Neuronal stem cell (in vitro differentiated cells): ENCODE measurements at regions not wholly inside any gene's neighbourhood (a gene's known extent, or its start where the extent isn't known, plus 50 kb on each side); places are given as distances from the start of the nearest gene placed in this dataset.

Experiments
- DNase-seq: peaks from one replicate; pipeline ENCODE4 v3.0.0-alpha.2; 2013; ENCODE audit warnings: low spot score
- H2AFZ ChIP-seq: one replicate; pipeline ENCODE4 v1.6.1; 2013; ENCODE audit warnings: mild to moderate bottlenecking, low read length, inconsistent platforms
- H2AK5ac ChIP-seq: 2 replicates; pipeline ENCODE4 v1.6.1; 2013; ENCODE audit warnings: low read depth, mild to moderate bottlenecking, inconsistent platforms, low read length, moderate library complexity, mixed read lengths
- H2BK120ac ChIP-seq: 2 replicates; pipeline ENCODE4 v1.6.1; 2013; ENCODE audit warnings: low read depth, mild to moderate bottlenecking, inconsistent platforms, low read length, moderate library complexity, mixed read lengths
- H2BK12ac ChIP-seq: one replicate; pipeline ENCODE4 v1.6.1; 2013; ENCODE audit warnings: low read length, inconsistent platforms
- H2BK15ac ChIP-seq: 2 replicates; pipeline ENCODE4 v1.6.1; 2013; ENCODE audit warnings: mild to moderate bottlenecking, low read length, inconsistent platforms, mixed read lengths
- H2BK5ac ChIP-seq: one replicate; pipeline ENCODE4 v1.6.1; 2013; ENCODE audit warnings: inconsistent platforms, mild to moderate bottlenecking, low read length, moderate library complexity
- H3K14ac ChIP-seq: one replicate; pipeline ENCODE4 v1.6.1; 2013; ENCODE audit warnings: low read length, inconsistent platforms
- H3K18ac ChIP-seq: 2 replicates; pipeline ENCODE4 v1.6.1; 2013; ENCODE audit warnings: low read length, inconsistent platforms
- H3K23ac ChIP-seq: 2 replicates; pipeline ENCODE4 v1.6.1; 2013; ENCODE audit warnings: low read depth, mild to moderate bottlenecking, mixed read lengths, low read length, inconsistent platforms; ENCODE audit not compliant: poor library complexity
- H3K27ac ChIP-seq: replicated peaks from 3 replicates; pipeline ENCODE4 v1.5.1; 2013; ENCODE audit warnings: low read length, inconsistent platforms
- H3K27me3 ChIP-seq, 3 experiments: 2 replicates each; pipeline ENCODE4 v1.6.1; 2013; ENCODE audit warnings: low read length in 3 of 3, mild to moderate bottlenecking in 2 of 3, inconsistent platforms in 1 of 3, low read depth in 1 of 3, mixed read lengths in 1 of 3, moderate library complexity in 1 of 3; ENCODE audit not compliant: control insufficient read depth in 3 of 3, insufficient read depth in 3 of 3
- H3K36me3 ChIP-seq, 2 donors: replicated peaks in 1 of 2; 2 replicates each; pipeline ENCODE4 v1.6.1; 2013; ENCODE audit warnings: low read length in 2 of 2; ENCODE audit not compliant: control insufficient read depth in 2 of 2, insufficient read depth in 2 of 2
- H3K4ac ChIP-seq: 2 replicates; pipeline ENCODE4 v1.6.1; 2013; ENCODE audit warnings: inconsistent platforms, mild to moderate bottlenecking, low read length, moderate library complexity
- H3K4me1 ChIP-seq, 2 donors: 1 replicate in 1 of 2; 2 replicates in 1 of 2; pipeline ENCODE4 v1.6.1; 2013; ENCODE audit warnings: low read length in 2 of 2, low read depth in 1 of 2; ENCODE audit not compliant: control insufficient read depth in 2 of 2, insufficient read depth in 1 of 2
- H3K4me2 ChIP-seq: one replicate; pipeline ENCODE4 v1.6.1; 2013; ENCODE audit warnings: mild to moderate bottlenecking, low read length, inconsistent platforms; ENCODE audit not compliant: insufficient read depth, poor library complexity, severe bottlenecking
- H3K4me3 ChIP-seq, 2 donors: 2 replicates each; pipeline ENCODE4 v1.5.1; 2013; ENCODE audit warnings: low read length in 2 of 2, mild to moderate bottlenecking in 2 of 2, inconsistent platforms in 1 of 2, moderate library complexity in 1 of 2
- H3K79me1 ChIP-seq: one replicate; pipeline ENCODE4 v1.6.1; 2013; ENCODE audit warnings: low read depth, mild to moderate bottlenecking, inconsistent platforms, low read length, moderate library complexity
- H3K9ac ChIP-seq: one replicate; pipeline ENCODE4 v1.6.1; 2013; ENCODE audit warnings: mild to moderate bottlenecking, low read depth, low read length, inconsistent platforms; ENCODE audit not compliant: poor library complexity
- H3K9me3 ChIP-seq, 2 donors: replicated peaks in 1 of 2; 2 replicates each; pipeline versions ENCODE3 to v1.6.1; 2013; ENCODE audit warnings: low read length in 2 of 2, mild to moderate bottlenecking in 2 of 2, inconsistent platforms in 1 of 2, low read depth in 1 of 2, mixed read lengths in 1 of 2, moderate library complexity in 1 of 2; ENCODE audit not compliant: control insufficient read depth in 2 of 2, insufficient read depth in 1 of 2
- H4K8ac ChIP-seq: one replicate; pipeline ENCODE4 v1.6.1; 2013; ENCODE audit warnings: low read depth, mild to moderate bottlenecking, inconsistent platforms, low read length, moderate library complexity
- H4K91ac ChIP-seq: one replicate; pipeline ENCODE4 v1.6.1; 2013; ENCODE audit warnings: low read length, low read depth, mild to moderate bottlenecking, inconsistent platforms; ENCODE audit not compliant: poor library complexity
- WGBS, 2 donors: extraction: QIAGEN DNeasy Blood & Tissue Kit; methylation state at CpG; one replicate each; pipeline ENCODE4 v1.1.7; 2013; ENCODE audit warnings: missing lambda C conversion rate in 2 of 2, mixed read lengths in 1 of 2; ENCODE audit not compliant: insufficient read length in 2 of 2, insufficient replicate concordance in 1 of 2; ENCODE audit errors: extremely low coverage in 2 of 2; 5-methylcytosine and 5-hydroxymethylcytosine counted together

GRCh38 chr7:15041226-15041625 is 138.7 kb upstream of the DGKB start:
- Histone ChIP-seq H4K91ac (no peak overlapping the region), H2BK15ac (no peak overlapping the region), H3K14ac (no peak overlapping the region), H3K4me2 (no peak overlapping the region), H3K4ac (no peak overlapping the region), H3K27me3 (no peaks in the 10 kb centered on the region), H2AFZ (no peak overlapping the region), H2BK5ac (no peak overlapping the region), H2AK5ac (no peak overlapping the region), H2BK120ac (no peak overlapping the region), H3K4me1 (no peaks in the 10 kb centered on the region), H3K18ac (no peak overlapping the region), H3K27ac (no peak overlapping the region), H3K9me3 (no peaks in the 10 kb centered on the region), H3K36me3 (no peaks in the 10 kb centered on the region), H2BK12ac (no peak overlapping the region), H3K4me3 (no peak overlapping the region), H3K23ac (no peak overlapping the region), H3K79me1 (no peaks in the 10 kb centered on the region), H4K8ac (no peak overlapping the region), H3K9ac (no peak overlapping the region)
- no peak for DNase-seq
- WGBS, 2 donors: no CpG with 5 or more reads among the region's 5 CpGs

DNA sequence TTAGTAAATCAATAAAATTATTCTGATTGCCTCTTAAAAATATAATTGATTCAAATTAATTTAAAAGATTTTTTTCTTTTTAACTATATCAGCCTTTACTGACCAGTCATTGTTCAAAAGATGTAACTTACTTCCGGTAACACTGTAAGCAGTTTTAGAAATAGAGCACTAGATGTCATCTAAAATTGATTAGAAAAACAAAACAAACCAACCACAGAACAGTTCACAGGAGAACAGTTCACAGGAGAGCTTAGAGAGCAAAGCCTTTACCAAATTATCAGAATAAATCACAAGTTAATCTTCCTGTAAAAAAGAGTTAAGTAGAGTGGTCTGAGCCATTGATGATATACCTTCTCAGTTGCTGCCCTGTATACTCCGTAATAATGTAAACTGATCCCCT is 133.3 kb upstream of the DGKB start:
- Histone ChIP-seq H2BK12ac (no peak overlapping the region), H3K27ac (no peak overlapping the region), H3K14ac (no peak overlapping the region), H3K9ac (no peak overlapping the region), H3K4ac (no peak overlapping the region), H3K4me2 (no peak overlapping the region), H2AK5ac (no peak overlapping the region), H2BK120ac (no peak overlapping the region), H2AFZ (no peak overlapping the region), H3K23ac (no peak overlapping the region), H3K18ac (no peak overlapping the region), H3K27me3 (no peaks in the 10 kb centered on the region), H3K79me1 (no peaks in the 10 kb centered on the region), H4K8ac (no peak overlapping the region), H3K9me3 (no peaks in the 10 kb centered on the region), H4K91ac (no peak overlapping the region), H2BK15ac (no peak overlapping the region), H2BK5ac (no peak overlapping the region), H3K4me1 (no peaks in the 10 kb centered on the region), H3K4me3 (no peak overlapping the region), H3K36me3 (no peaks in the 10 kb centered on the region)
- no CpG with 5 or more reads among the region's 2 CpGs for WGBS, 2 donors
- no peak for DNase-seq

DNA sequence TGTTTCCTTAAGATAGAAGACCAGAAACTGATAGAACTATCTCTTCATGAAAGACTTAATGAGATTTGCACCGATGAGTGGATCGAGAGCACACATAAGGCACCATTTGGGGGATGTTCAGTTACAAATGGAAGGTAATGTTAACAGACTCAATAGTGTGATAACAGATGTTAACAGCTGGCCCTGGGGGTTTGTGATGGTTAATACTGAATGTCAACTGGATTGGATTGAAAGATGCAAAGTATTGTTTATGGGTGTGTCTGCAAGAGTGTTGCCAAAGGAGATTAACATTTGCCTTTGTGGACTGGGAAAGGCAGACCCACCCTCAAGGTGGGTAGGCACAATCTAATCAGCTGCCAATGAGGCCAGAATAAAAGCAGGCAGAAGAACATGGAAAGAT is 130.5 kb upstream of the DGKB start:
- no peak overlapping the region for H3K4ac ChIP-seq
- no peak for DNase-seq
- H4K91ac ChIP-seq: no peak overlapping the region
- no peaks in the 10 kb centered on the region for H3K9me3 ChIP-seq
- no CpG with 5 or more reads among the region's 2 CpGs for WGBS, 2 donors
- H2BK12ac ChIP-seq: no peak overlapping the region
- H3K27ac ChIP-seq: no peak overlapping the region
- H3K18ac ChIP-seq: no peak overlapping the region
- H2BK15ac ChIP-seq: no peak overlapping the region
- no peak overlapping the region for H3K9ac ChIP-seq
- H4K8ac ChIP-seq: no peak overlapping the region
- no peak overlapping the region for H2BK5ac ChIP-seq
- H3K23ac ChIP-seq: no peak overlapping the region
- H3K79me1 ChIP-seq: no peaks in the 10 kb centered on the region
- H3K4me1 ChIP-seq: no peaks in the 10 kb centered on the region
- no peaks in the 10 kb centered on the region for H3K36me3 ChIP-seq
- no peak overlapping the region for H3K4me3 ChIP-seq
- no peak overlapping the region for H3K4me2 ChIP-seq
- H2AFZ ChIP-seq: peak overlapping the region; percentile 17
- H3K14ac ChIP-seq: no peak overlapping the region
- no peak overlapping the region for H2AK5ac ChIP-seq
- no peak overlapping the region for H2BK120ac ChIP-seq
- no peaks in the 10 kb centered on the region for H3K27me3 ChIP-seq

DNA sequence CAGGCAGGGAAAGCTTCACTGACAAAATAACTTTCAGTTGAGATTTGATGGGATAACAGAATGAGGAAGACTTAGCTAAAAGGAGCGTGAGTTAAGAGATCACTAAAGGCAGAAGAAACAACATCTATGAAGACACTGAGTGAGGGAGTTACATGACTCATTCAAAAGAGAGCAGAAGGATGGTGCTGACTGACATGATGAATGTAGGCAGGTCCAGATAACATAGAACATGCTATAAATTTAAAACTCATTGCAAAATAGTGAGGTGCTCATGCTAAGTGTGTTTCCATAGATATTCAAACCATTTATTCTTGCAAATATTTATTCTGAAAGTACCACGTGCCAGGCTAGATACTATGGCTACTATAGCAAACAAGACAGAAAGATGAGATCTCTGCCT is 116.4 kb upstream of the DGKB start:
- Histone ChIP-seq H3K27ac (no peak overlapping the region), H2AFZ (no peak overlapping the region), H3K27me3 (peaks cover 0 to 1% (median 0%) of the 10 kb centered on the region in 3 experiments), H2BK15ac (no peak overlapping the region), H3K9me3 (no peaks in the 10 kb centered on the region), H3K9ac (no peak overlapping the region), H3K36me3 (no peaks in the 10 kb centered on the region), H2BK120ac (no peak overlapping the region), H4K91ac (no peak overlapping the region), H3K4ac (no peak overlapping the region), H3K23ac (no peak overlapping the region), H3K18ac (no peak overlapping the region), H3K79me1 (no peaks in the 10 kb centered on the region), H2BK5ac (no peak overlapping the region), H4K8ac (no peak overlapping the region), H2BK12ac (no peak overlapping the region), H3K4me3 (no peak overlapping the region), H3K4me2 (no peak overlapping the region), H3K14ac (no peak overlapping the region), H3K4me1 (peaks cover 0 to 2% of the 10 kb centered on the region in 2 donors), H2AK5ac (no peak overlapping the region)
- no CpG with 5 or more reads among the region's 2 CpGs for WGBS, 2 donors
- no peak for DNase-seq
